Ascending aorta (tissue), 2 donors: ENCODE measurements at regions not wholly inside any gene's neighbourhood (a gene's known extent, or its start where the extent isn't known, plus 50 kb on each side); places are given as distances from the start of the nearest gene placed in this dataset.

Source experiments
- DNase-seq, 2 donors: peaks; one replicate each; pipeline ENCODE4 v3.0.0-alpha.2; 2019; ENCODE audit warnings: low spot score in 2 of 2
- H3K27ac ChIP-seq, 2 donors: fragments of 200-600 bp; sonication (generic); one replicate each; pipeline ENCODE4 v1.5.1; 2016 to 2017; ENCODE audit warnings: mild to moderate bottlenecking in 1 of 2
- H3K27me3 ChIP-seq: fragments of 200-600 bp; sonication (generic); one replicate; pipeline ENCODE4 v1.5.1; 2017
- H3K36me3 ChIP-seq, 2 donors: fragments of 200-600 bp; sonication (generic); one replicate each; pipeline ENCODE4 v1.5.1; 2016
- H3K4me1 ChIP-seq, 2 donors: fragments of 200-600 bp; sonication (generic); one replicate each; pipeline ENCODE4 v1.5.1; 2016 to 2017; ENCODE audit warnings: mild to moderate bottlenecking in 1 of 2
- H3K4me3 ChIP-seq, 2 donors: fragments of 200-600 bp; sonication (generic); one replicate each; pipeline ENCODE4 v1.5.1; 2016 to 2017; ENCODE audit warnings: mild to moderate bottlenecking in 1 of 2
- H3K9me3 ChIP-seq, 2 donors: fragments of 200-600 bp; sonication (generic); one replicate each; pipeline ENCODE4 v1.5.1; 2016
- intact Hi-C: fragments of 100-400 bp; cut with DNase I; formaldehyde crosslinking; loops from one replicate; pipeline ENCODE4 v1.15.1; 2023
- TF ChIP-seq, protein P1 (sequence below), 3 experiments: fragments of 200-600 bp in 2 of 3; fragments of 450-650 bp in 1 of 3; sonication (generic) in 2 of 3; IDR thresholded peaks; one replicate each; pipeline ENCODE4 v1.5.1; 2016 to 2019; ENCODE audit warnings: antibody characterized with exemption in 3 of 3, mild to moderate bottlenecking in 1 of 3, moderate library complexity in 1 of 3

DNA sequence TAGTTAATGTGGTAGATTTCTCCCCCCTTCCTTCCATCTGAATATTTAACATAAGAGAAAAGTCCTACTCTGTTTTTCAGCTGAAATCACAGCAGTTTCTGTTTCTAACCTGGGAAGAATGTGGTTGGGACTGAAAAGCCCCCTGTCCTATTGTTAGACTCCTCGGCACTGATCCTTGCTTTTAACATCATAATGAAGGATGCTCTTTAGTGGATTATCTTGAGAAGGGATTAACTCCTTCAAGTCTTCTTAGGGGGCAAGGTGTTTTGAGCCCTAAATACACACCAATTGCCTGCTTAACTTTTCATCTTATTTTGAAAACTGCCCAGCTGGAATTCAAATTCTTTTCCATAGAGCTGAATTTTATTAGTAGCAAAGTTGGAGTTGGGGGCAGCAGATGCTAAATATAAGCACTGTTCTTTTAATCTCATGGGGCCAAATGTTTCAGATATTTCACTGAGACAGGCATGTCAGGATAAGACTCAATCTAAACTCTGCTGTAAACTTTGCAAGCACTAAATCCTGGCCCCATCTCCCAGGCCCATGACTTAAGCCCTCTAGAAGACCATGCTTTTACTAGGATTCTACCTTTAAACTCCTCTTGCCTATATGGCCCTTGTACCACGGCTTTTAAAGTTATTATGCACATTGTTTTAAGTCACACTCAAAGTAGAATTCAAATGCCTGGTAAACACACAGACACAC, 243.2 kb upstream of the NR2F2 start:
- TF ChIP-seq, protein P1, sequence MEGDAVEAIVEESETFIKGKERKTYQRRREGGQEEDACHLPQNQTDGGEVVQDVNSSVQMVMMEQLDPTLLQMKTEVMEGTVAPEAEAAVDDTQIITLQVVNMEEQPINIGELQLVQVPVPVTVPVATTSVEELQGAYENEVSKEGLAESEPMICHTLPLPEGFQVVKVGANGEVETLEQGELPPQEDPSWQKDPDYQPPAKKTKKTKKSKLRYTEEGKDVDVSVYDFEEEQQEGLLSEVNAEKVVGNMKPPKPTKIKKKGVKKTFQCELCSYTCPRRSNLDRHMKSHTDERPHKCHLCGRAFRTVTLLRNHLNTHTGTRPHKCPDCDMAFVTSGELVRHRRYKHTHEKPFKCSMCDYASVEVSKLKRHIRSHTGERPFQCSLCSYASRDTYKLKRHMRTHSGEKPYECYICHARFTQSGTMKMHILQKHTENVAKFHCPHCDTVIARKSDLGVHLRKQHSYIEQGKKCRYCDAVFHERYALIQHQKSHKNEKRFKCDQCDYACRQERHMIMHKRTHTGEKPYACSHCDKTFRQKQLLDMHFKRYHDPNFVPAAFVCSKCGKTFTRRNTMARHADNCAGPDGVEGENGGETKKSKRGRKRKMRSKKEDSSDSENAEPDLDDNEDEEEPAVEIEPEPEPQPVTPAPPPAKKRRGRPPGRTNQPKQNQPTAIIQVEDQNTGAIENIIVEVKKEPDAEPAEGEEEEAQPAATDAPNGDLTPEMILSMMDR (IDR thresholded peaks at IDR 0.05), result no peak
- H3K27me3 ChIP-seq, result no peaks in the 10 kb centered on the region
- intact Hi-C loops, result no loop called here
- no peaks in the 10 kb centered on the region for H3K9me3 ChIP-seq
- H3K36me3 ChIP-seq, result no peaks in the 10 kb centered on the region
- H3K4me3 ChIP-seq, result no peak overlapping the region
- H3K27ac ChIP-seq, result no peak overlapping the region
- no peak for DNase-seq
- H3K4me1 ChIP-seq, result peaks cover 0 to 2% of the 10 kb centered on the region in 2 donors

DNA sequence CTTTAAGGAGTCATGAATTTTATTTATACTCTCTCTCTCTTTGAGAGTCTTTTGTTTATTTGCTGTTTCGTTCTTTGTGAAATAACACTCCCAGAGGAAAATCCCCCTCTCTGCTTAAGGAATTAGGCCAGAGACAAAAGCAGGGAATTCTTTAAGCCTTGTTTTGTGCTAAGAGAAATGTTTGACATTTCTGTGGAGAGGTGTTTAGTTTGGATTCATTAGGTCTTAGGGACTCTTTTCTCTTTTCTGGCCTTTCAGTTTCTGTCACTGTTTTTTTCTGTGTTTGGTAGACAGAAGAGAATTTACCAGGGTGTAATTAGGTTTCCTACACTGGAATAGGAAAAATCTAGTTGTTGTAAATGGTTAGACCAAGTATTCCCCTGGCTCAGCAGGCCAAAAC, 241.8 kb upstream of the NR2F2 start:
- H3K9me3 ChIP-seq, result no peaks in the 10 kb centered on the region
- intact Hi-C loops, result no loop called here
- no peak overlapping the region for H3K27ac ChIP-seq
- no peaks in the 10 kb centered on the region for H3K36me3 ChIP-seq
- no peak overlapping the region for H3K4me3 ChIP-seq
- H3K27me3 ChIP-seq, result no peaks in the 10 kb centered on the region
- TF ChIP-seq, protein P1 (IDR thresholded peaks at IDR 0.05), result no peak
- peaks cover 0 to 2% of the 10 kb centered on the region in 2 donors for H3K4me1 ChIP-seq
- no peak for DNase-seq

DNA sequence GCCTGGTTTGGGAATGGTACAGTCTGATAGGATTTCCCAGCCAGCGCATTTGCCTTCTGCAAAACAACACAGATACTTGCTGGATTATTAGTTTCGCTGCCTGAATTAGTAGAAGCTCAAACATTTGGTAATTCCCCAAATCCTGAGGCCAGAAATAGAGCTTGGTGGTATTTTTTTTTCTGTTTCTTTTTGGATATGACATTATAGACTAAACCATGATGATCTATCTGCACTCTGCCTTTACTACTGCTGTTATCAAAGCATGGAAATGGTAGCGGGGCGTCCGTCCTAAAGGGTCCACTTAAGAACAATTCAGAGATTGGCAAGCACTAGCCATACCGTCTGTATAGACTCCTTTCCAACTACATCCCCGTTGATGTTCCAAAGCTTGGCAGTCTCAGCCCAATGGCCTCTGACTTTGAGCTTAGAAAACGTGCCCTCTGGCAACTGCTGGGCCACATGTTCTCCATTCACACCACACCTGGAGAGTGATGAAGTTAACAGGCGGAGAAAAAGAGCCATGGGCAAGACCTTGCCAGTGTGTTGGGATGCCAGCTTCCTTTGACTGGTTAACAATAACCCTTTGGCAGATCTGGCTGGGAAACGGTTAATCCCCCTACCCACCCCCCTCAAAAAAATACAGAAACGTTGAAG, 241.0 kb upstream of the NR2F2 start:
- no peak overlapping the region for H3K27ac ChIP-seq
- no peaks in the 10 kb centered on the region for H3K36me3 ChIP-seq
- H3K4me3 ChIP-seq, result no peak overlapping the region
- TF ChIP-seq, protein P1 (IDR thresholded peaks at IDR 0.05), result no peak
- no peaks in the 10 kb centered on the region for H3K27me3 ChIP-seq
- H3K4me1 ChIP-seq, result peaks cover 0 to 2% of the 10 kb centered on the region in 2 donors
- intact Hi-C loops, result no loop called here
- no peak for DNase-seq
- H3K9me3 ChIP-seq, result no peaks in the 10 kb centered on the region

DNA sequence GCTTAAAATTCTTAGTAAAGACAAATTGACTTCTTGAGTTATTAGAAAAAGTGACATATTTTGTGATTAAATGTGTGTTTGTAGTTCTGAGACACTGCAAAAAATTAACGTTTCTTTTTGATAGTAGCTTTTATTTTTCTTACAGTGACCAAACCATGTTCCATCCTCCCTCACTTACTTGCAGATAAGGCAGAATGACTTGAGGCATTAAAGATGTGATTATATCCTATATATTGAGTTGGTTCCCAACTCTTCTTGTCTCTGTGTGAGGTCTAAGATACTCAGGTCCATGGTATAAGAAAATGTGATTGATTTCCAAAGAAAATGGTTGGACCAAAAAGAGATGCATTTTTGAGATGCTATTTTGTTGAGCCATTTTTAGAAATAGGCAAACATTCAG, 238.3 kb upstream of the NR2F2 start:
- Histone ChIP-seq H3K36me3 (no peaks in the 10 kb centered on the region), H3K9me3 (no peaks in the 10 kb centered on the region), H3K27ac (no peak overlapping the region), H3K4me3 (no peak overlapping the region), H3K4me1 (peaks cover 0 to under 1% of the 10 kb centered on the region in 2 donors), H3K27me3 (no peaks in the 10 kb centered on the region)
- TF ChIP-seq, protein P1 (IDR thresholded peaks at IDR 0.05), result no peak
- DNase-seq, result no peak
- intact Hi-C loops, result no loop called here

DNA sequence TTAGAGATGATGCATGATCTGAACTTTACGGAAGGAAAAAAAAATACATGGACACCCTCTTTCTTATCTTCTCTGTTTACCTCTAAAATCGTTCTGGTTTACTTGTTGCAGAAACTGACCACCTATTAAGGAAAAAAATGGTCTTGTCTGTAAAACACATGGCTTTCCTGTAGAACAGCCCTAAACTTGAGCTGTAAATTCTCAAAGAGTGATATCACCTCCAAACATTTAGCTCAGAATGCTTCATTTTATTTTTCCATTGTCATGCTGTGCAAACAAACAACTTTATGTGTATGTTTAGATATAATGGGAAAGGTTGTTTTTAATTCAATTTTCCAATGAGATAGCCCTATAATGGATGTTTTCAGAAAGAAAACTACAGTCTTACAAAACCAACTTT, 237.4 kb upstream of the NR2F2 start:
- intact Hi-C loops, result no loop called here
- TF ChIP-seq, protein P1 (IDR thresholded peaks at IDR 0.05), result no peak
- Histone ChIP-seq H3K4me3 (no peak overlapping the region), H3K27ac (no peak overlapping the region), H3K9me3 (no peaks in the 10 kb centered on the region), H3K36me3 (no peaks in the 10 kb centered on the region), H3K27me3 (no peaks in the 10 kb centered on the region), H3K4me1 (no peaks in the 10 kb centered on the region)
- no peak for DNase-seq
